ENCODE measurements at regions not wholly inside any gene's neighbourhood (a gene's known extent, or its start where the extent isn't known, plus 50 kb on each side); places are given as distances from the start of the nearest gene placed in this dataset.

GRCh38 chr2:6249557-6249956 lies 557.4 kb downstream of the SOX11 start:
- H3K4me3 ChIP-seq (replicated peaks in 1 of 2; ENCODE audit: low read depth in 2 of 2, low read length in 2 of 2), result no peak overlapping the region
- no peak for DNase-seq (ENCODE audit: low read depth in 2 of 2)
- TF ChIP-seq CTCF (IDR thresholded peaks at IDR 0.05; ENCODE audit: low read depth, low read length), result no peak

DNA sequence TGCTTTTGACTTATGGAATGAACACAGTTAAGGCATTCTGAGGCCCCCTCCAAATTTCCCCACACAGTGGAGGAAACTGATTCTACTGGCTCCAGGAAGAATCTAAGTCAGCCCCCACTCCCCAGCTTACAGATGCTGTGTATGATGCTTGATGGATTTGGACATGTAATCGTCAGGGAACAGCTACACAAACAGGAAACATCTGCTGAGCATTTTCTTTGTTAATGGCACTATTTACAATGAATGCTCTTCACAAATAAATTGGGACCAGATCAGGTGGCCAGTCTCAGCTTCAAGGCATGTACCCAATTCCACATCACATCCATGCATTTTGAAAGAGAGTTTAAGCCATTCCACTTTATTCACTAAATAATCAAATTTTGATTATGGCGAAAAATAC lies 562.3 kb downstream of the SOX11 start:
- H3K4me3 ChIP-seq (replicated peaks in 1 of 2; ENCODE audit: low read depth in 2 of 2, low read length in 2 of 2), result no peak overlapping the region
- no peak for DNase-seq (ENCODE audit: low read depth in 2 of 2)
- TF ChIP-seq CTCF (IDR thresholded peaks at IDR 0.05; ENCODE audit: low read depth, low read length), result no peak

- TF ChIP-seq CTCF (IDR thresholded peaks at IDR 0.05; ENCODE audit: low read depth, low read length), result no peak
- H3K4me3 ChIP-seq (replicated peaks in 1 of 2; ENCODE audit: low read depth in 2 of 2, low read length in 2 of 2), result no peak overlapping the region
These were observed 572.0 kb downstream of the SOX11 start for GRCh38 chr2:6264198-6264597.

DNA sequence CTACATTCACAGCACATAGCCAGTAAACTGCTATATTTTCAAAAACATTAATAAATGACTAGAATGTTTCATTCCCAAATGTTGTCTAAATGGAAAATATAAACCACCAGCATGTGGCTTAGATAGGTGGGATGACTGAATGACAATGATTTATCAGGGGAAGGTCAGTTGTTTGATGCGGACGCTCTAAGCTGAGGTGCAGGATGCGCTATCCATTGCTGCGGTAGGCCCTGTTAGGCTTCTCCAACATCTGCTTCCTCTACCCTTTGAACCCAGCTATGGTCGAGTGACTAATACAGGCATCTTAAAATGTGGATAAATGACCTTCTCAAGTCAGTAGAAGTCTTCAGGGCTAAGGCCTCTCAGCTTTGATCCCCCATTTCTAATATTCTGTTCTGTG lies 584.2 kb downstream of the CMPK2 start:
- no peak for TF ChIP-seq CTCF (IDR thresholded peaks at IDR 0.05; ENCODE audit: low read depth, low read length)
- no peak for DNase-seq (ENCODE audit: low read depth in 2 of 2)
- H3K4me3 ChIP-seq (replicated peaks in 1 of 2; ENCODE audit: low read depth in 2 of 2, low read length in 2 of 2), result no peak overlapping the region

More at GRCh38 chr2:6264198-6264597, 572.0 kb downstream of the SOX11 start:
- no peak for DNase-seq (ENCODE audit: low read depth in 2 of 2)

DNA sequence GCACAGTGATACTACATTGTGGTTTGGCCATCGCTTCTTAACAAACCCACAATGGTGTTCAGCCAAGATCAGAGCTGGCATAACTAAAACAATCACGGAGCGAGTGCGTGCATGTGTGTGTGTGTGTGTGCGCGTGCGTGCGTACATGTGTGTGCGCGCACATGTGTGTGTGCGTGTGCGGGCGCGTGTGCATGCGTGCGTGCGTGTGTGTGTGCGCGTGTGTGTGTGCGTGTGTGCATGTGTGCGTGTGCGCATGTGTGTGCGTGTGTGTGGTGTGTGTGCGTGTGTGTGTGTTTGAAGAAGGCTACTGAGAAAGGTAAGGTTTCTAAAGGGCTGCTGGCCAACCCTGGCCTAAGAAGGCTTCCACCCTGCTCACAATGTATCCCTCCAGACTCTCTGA lies 582.4 kb downstream of the CMPK2 start:
- no peak for DNase-seq (ENCODE audit: low read depth in 2 of 2)

GRCh38 chr2:6287406-6287805 lies 578.3 kb downstream of the CMPK2 start:
- H3K4me3 ChIP-seq (replicated peaks in 1 of 2; ENCODE audit: low read depth in 2 of 2, low read length in 2 of 2), result no peak overlapping the region
- no peak for TF ChIP-seq CTCF (IDR thresholded peaks at IDR 0.05; ENCODE audit: low read depth, low read length)
- no peak for DNase-seq (ENCODE audit: low read depth in 2 of 2)

More for the DNA sequence above, 582.4 kb downstream of the CMPK2 start:
- TF ChIP-seq CTCF (IDR thresholded peaks at IDR 0.05; ENCODE audit: low read depth, low read length), result no peak
- H3K4me3 ChIP-seq (replicated peaks in 1 of 2; ENCODE audit: low read depth in 2 of 2, low read length in 2 of 2), result no peak overlapping the region

DNA sequence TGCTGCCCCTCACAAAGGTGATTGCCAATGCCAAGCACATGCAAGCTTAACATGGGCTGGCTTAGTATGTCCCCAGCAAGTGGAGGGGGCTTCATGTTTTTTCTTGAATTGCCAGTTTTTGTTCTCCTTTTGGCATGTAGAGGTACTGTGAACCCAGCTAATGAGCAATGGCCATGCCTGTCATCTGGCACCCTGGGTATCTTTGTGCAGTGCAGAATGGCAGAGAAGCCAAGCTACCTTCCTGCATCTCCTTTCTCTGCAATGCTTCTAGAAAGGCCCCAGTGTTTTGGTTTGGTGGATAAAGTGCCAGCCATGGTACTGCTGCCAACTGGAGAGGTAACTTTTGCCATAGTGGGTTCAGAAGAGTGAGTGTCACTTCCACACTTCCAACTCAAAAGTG lies 576.9 kb downstream of the CMPK2 start:
- no peak for DNase-seq (ENCODE audit: low read depth in 2 of 2)
- no peak for TF ChIP-seq CTCF (IDR thresholded peaks at IDR 0.05; ENCODE audit: low read depth, low read length)
- no peak overlapping the region for H3K4me3 ChIP-seq (replicated peaks in 1 of 2; ENCODE audit: low read depth in 2 of 2, low read length in 2 of 2)

Data from cardiac fibroblast (primary cell).